DND-41 (cell line): ENCODE measurements at regions not wholly inside any gene's neighbourhood (a gene's known extent, or its start where the extent isn't known, plus 50 kb on each side); places are given as distances from the start of the nearest gene placed in this dataset.

Source experiments
- ATAC-seq: fragments of 200-7000 bp; cut with Tn5 transposase; 3 replicates; pipeline ENCODE4 v1.9.1; 2021; ENCODE audit warnings: low read depth; ENCODE audit not compliant: insufficient read depth
- DNase-seq: peaks from one replicate; pipeline ENCODE4 v3.0.0-alpha.2; 2020
- H2AFZ ChIP-seq: 2 replicates; pipeline ENCODE4 v1.6.0; 2012; ENCODE audit warnings: low read depth, low read length
- H3K27ac ChIP-seq: 2 replicates; pipeline ENCODE4 v1.5.1; 2012; ENCODE audit warnings: low read length, inconsistent platforms
- H3K27me3 ChIP-seq: fragments of 200-600 bp; sonication (generic); 2 replicates; pipeline ENCODE4 v1.6.0; 2012; ENCODE audit warnings: low read length, mild to moderate bottlenecking, inconsistent platforms; ENCODE audit not compliant: insufficient read depth, poor library complexity
- H3K36me3 ChIP-seq: 2 replicates; pipeline ENCODE4 v1.5.1; 2012; ENCODE audit warnings: low read length, inconsistent platforms; ENCODE audit not compliant: insufficient read depth
- H3K4me1 ChIP-seq: 2 replicates; pipeline ENCODE4 v1.5.1; 2012; ENCODE audit warnings: mild to moderate bottlenecking, low read length; ENCODE audit not compliant: insufficient read depth
- H3K4me2 ChIP-seq: 2 replicates; pipeline ENCODE4 v1.6.0; 2012; ENCODE audit warnings: mild to moderate bottlenecking, moderate library complexity, low read length, inconsistent platforms; ENCODE audit not compliant: insufficient read depth
- H3K4me3 ChIP-seq, 2 experiments: fragments of 200-600 bp in 1 of 2; shearing (Covaris generic) in 1 of 2; 2 replicates each; pipeline ENCODE4 v1.5.1; 2012 to 2016; ENCODE audit warnings: inconsistent platforms in 2 of 2, low read length in 2 of 2, mild to moderate bottlenecking in 2 of 2, low read depth in 1 of 2, moderate library complexity in 1 of 2
- H3K79me2 ChIP-seq: 2 replicates; pipeline ENCODE4 v1.6.0; 2012; ENCODE audit warnings: low read length, inconsistent platforms; ENCODE audit not compliant: insufficient read depth
- H3K9ac ChIP-seq: 2 replicates; pipeline ENCODE4 v1.6.0; 2012; ENCODE audit warnings: low read depth, mild to moderate bottlenecking, inconsistent platforms, low read length, moderate library complexity
- H3K9me3 ChIP-seq: 2 replicates; pipeline ENCODE4 v1.5.1; 2012; ENCODE audit warnings: low read length, moderate library complexity, mild to moderate bottlenecking, inconsistent platforms; ENCODE audit not compliant: insufficient read depth, severe bottlenecking
- H4K20me1 ChIP-seq: 2 replicates; pipeline ENCODE4 v1.6.0; 2012; ENCODE audit warnings: low read length; ENCODE audit not compliant: insufficient read depth
- CTCF ChIP-seq: IDR thresholded peaks from 2 replicates; pipeline ENCODE4 v1.5.1; 2012; ENCODE audit warnings: borderline replicate concordance, low read length, moderate library complexity, mild to moderate bottlenecking; ENCODE audit not compliant: poor library complexity, severe bottlenecking; ENCODE audit errors: extremely low read depth
- EZH2 ChIP-seq: IDR thresholded peaks from 3 replicates; pipeline ENCODE4 v1.6.1; 2012; ENCODE audit warnings: borderline replicate concordance, low read depth, mild to moderate bottlenecking, moderate library complexity, low read length, inconsistent platforms; ENCODE audit not compliant: severe bottlenecking

DNA sequence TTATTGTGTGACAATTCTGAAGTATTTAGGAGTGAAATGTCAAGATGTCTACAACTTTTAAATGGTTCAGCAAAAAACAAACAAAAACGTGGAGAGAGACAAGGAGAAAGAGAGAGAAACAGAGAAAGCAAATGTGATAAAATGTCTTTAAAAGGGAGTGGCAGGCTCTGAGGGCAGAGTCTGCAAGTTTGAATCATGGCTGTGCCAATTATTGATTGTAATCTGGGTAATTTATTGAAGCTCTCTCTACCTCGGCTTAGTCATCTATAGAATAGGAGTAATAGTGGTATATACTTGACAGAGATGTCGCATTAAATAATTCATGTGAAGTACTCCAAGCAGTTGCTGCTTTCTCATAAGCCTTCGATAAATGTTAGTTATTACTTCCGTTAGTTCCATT lies 61.3 kb upstream of the ARID1B start:
- Histone ChIP-seq H3K27ac (no peak overlapping the region), H3K4me1 (no peaks in the 10 kb centered on the region), H3K9me3 (no peaks in the 10 kb centered on the region), H3K4me2 (no peak overlapping the region), H2AFZ (no peak overlapping the region), H3K79me2 (no peaks in the 10 kb centered on the region), H3K9ac (no peak overlapping the region), H4K20me1 (no peaks in the 10 kb centered on the region), H3K4me3 (no peak overlapping the region), H3K36me3 (no peaks in the 10 kb centered on the region), H3K27me3 (peaks cover 8% of the 10 kb centered on the region)
- no peak for DNase-seq
- ATAC-seq, result no peak
- TF ChIP-seq EZH2, result no peak
- no peak for TF ChIP-seq CTCF

- H3K27me3 ChIP-seq, result peaks cover 8% of the 10 kb centered on the region
- H3K4me1 ChIP-seq, result no peaks in the 10 kb centered on the region
- H3K9me3 ChIP-seq, result no peaks in the 10 kb centered on the region
- H2AFZ ChIP-seq, result no peak overlapping the region
- H3K4me3 ChIP-seq, result no peak overlapping the region
- H3K4me2 ChIP-seq, result no peak overlapping the region
- H4K20me1 ChIP-seq, result no peaks in the 10 kb centered on the region
- no peaks in the 10 kb centered on the region for H3K36me3 ChIP-seq
- DNase-seq (no peak), ATAC-seq (no peak)
- TF ChIP-seq EZH2 (no peak), CTCF (no peak)
- no peak overlapping the region for H3K27ac ChIP-seq
- no peaks in the 10 kb centered on the region for H3K79me2 ChIP-seq
- no peak overlapping the region for H3K9ac ChIP-seq
These were observed 63.6 kb upstream of the ARID1B start for GRCh38 chr6:156713548-156713947.

DNA sequence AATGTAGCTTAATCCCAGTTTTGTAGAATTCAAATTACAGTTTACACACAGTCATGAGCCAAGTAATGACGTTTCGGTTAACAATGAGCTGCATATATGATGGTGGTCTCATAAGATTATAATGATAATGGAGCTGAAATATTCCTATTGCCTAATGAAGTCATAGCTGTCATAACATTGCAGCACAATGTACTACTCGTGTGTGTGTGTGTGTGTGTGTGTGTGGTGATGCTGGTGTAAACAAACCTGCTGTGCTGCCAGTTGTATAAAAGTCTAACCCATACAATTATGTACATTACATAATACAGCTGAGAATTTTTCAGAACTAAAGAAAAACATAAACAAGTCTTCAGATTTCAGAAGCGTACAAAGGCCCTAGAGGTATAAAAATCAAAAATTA lies 66.7 kb upstream of the ARID1B start:
- H3K4me2 ChIP-seq, result no peak overlapping the region
- peaks cover 8% of the 10 kb centered on the region for H3K27me3 ChIP-seq
- H3K4me1 ChIP-seq, result no peaks in the 10 kb centered on the region
- no peaks in the 10 kb centered on the region for H4K20me1 ChIP-seq
- H3K36me3 ChIP-seq, result no peaks in the 10 kb centered on the region
- H3K9ac ChIP-seq, result no peak overlapping the region
- no peak overlapping the region for H3K4me3 ChIP-seq
- no peaks in the 10 kb centered on the region for H3K9me3 ChIP-seq
- no peak overlapping the region for H2AFZ ChIP-seq
- no peak for ATAC-seq
- DNase-seq, result no peak
- H3K27ac ChIP-seq, result no peak overlapping the region
- H3K79me2 ChIP-seq, result no peaks in the 10 kb centered on the region
- no peak for TF ChIP-seq CTCF
- no peak for TF ChIP-seq EZH2

DNA sequence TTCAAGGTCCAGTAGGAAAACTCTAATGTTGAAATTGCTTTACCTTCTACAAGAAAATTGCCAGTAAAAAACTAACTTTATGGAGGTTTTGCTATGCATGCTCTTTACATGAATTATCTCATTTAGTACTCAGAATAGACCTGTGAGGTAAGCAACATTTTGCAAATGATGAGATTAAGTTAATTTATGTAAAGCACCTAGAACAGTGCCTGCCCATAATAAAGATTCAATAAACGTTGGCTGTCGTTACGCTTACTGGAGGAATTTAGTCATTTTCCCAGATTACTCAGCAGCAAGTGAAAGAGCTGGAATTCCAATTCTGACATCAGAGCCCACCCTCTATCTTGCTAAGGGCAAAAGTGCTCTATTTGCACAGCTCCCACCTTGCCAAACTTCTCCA lies 69.4 kb upstream of the ARID1B start:
- ATAC-seq (no peak), DNase-seq (no peak)
- no peaks in the 10 kb centered on the region for H3K27me3 ChIP-seq
- H3K36me3 ChIP-seq, result no peaks in the 10 kb centered on the region
- no peaks in the 10 kb centered on the region for H3K4me1 ChIP-seq
- H3K27ac ChIP-seq, result no peak overlapping the region
- no peaks in the 10 kb centered on the region for H4K20me1 ChIP-seq
- no peaks in the 10 kb centered on the region for H3K9me3 ChIP-seq
- no peak overlapping the region for H2AFZ ChIP-seq
- no peak overlapping the region for H3K4me2 ChIP-seq
- H3K4me3 ChIP-seq, result no peak overlapping the region
- no peaks in the 10 kb centered on the region for H3K79me2 ChIP-seq
- H3K9ac ChIP-seq, result no peak overlapping the region
- TF ChIP-seq EZH2 (no peak), CTCF (no peak)
